Activated CD4-positive, alpha-beta T cell treated with anti-CD3 and anti-CD28 coated beads, Interleukin-2, amount 10 ng/mL, durations not matched to agents 7 days and 5 days (primary cell): ENCODE measurements at regions not wholly inside any gene's neighbourhood (a gene's known extent, or its start where the extent isn't known, plus 50 kb on each side); places are given as distances from the start of the nearest gene placed in this dataset.

Experiments
- CTCF ChIA-PET: fragments of 350-600 bp; sonication (Branson Sonifier 250); formaldehyde crosslinking; loops from one replicate; lab custom pipeline; 2021; ENCODE audit warnings: antibody characterized with exemption; lab: Charles Lee
- POLR2A ChIA-PET: fragments of 350-600 bp; sonication (Branson Sonifier 250); formaldehyde crosslinking; loops from one replicate; lab custom pipeline; 2021; ENCODE audit warnings: antibody characterized with exemption; lab: Charles Lee
- DNase-seq: peaks from one replicate; pipeline ENCODE4 v3.0.0-alpha.2; 2020
- H3K27ac Mint-ChIP-seq: one replicate; pipeline ENCODE4 v1.8.0; 2021; ENCODE audit warnings: mild to moderate bottlenecking, moderate library complexity, mixed read lengths
- H3K27me3 Mint-ChIP-seq: one replicate; pipeline ENCODE4 v1.8.0; 2021; ENCODE audit warnings: mixed read lengths
- H3K36me3 Mint-ChIP-seq: one replicate; pipeline ENCODE4 v1.8.0; 2021; ENCODE audit warnings: low read depth, mixed read lengths
- H3K4me1 Mint-ChIP-seq: one replicate; pipeline ENCODE4 v1.8.0; 2021; ENCODE audit warnings: mixed read lengths
- H3K4me3 Mint-ChIP-seq: one replicate; pipeline ENCODE4 v1.8.0; 2021; ENCODE audit warnings: mild to moderate bottlenecking, moderate library complexity, mixed read lengths
- H3K9me3 Mint-ChIP-seq: one replicate; pipeline ENCODE4 v1.8.0; 2021; ENCODE audit warnings: mixed read lengths

GRCh38 chr1:242736611-242737010 is 212.1 kb upstream of the PLD5 start:
- no peaks in the 10 kb centered on the region for H3K4me1 Mint-ChIP-seq
- no peak overlapping the region for H3K27ac Mint-ChIP-seq
- CTCF ChIA-PET = no interaction called here
- H3K36me3 Mint-ChIP-seq = no peaks in the 10 kb centered on the region
- peaks cover 3% of the 10 kb centered on the region for H3K9me3 Mint-ChIP-seq
- DNase-seq = no peak
- no peak overlapping the region for H3K4me3 Mint-ChIP-seq
- POLR2A ChIA-PET = no interaction called here
- H3K27me3 Mint-ChIP-seq = no peaks in the 10 kb centered on the region

GRCh38 chr1:242735323-242735722 is 210.8 kb upstream of the PLD5 start:
- Mint-ChIP-seq H3K9me3 (no peaks in the 10 kb centered on the region), H3K4me1 (no peaks in the 10 kb centered on the region), H3K27me3 (no peaks in the 10 kb centered on the region), H3K36me3 (no peaks in the 10 kb centered on the region), H3K4me3 (no peak overlapping the region), H3K27ac (no peak overlapping the region)
- ChIA-PET POLR2A (no interaction called here), CTCF (no interaction called here)
- DNase-seq = no peak

DNA sequence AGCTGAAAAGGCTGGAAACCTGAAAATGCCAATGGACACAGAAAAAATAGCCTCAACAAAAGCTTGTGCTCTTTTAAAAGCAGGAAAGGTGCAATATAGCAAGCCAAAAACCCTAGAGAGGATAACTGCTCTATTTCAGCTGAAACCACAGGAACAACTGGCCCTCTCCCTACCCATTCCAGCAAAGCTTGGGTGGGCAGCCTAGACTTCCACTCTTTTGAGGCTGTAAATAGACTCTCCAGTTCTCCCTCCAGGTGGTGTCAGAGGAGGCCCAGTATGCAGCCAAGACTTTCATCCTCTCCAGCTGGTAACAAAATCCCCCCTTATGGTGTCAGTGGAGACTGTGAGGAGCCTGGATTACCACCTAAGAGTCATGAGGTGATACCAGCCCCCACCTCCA is 206.9 kb upstream of the PLD5 start:
- H3K4me1 Mint-ChIP-seq = no peaks in the 10 kb centered on the region
- H3K4me3 Mint-ChIP-seq = no peak overlapping the region
- no peaks in the 10 kb centered on the region for H3K36me3 Mint-ChIP-seq
- H3K27ac Mint-ChIP-seq = no peak overlapping the region
- H3K9me3 Mint-ChIP-seq = peaks cover 3% of the 10 kb centered on the region
- CTCF ChIA-PET = no interaction called here
- DNase-seq = no peak
- POLR2A ChIA-PET = no interaction called here
- no peaks in the 10 kb centered on the region for H3K27me3 Mint-ChIP-seq

GRCh38 chr1:242728696-242729095 is 204.2 kb upstream of the PLD5 start:
- Mint-ChIP-seq H3K27ac (no peak overlapping the region), H3K36me3 (no peaks in the 10 kb centered on the region), H3K27me3 (no peaks in the 10 kb centered on the region), H3K4me3 (no peak overlapping the region), H3K4me1 (no peaks in the 10 kb centered on the region), H3K9me3 (peaks cover 8% of the 10 kb centered on the region)
- CTCF ChIA-PET = no interaction called here
- POLR2A ChIA-PET = no interaction called here
- DNase-seq = no peak

DNA sequence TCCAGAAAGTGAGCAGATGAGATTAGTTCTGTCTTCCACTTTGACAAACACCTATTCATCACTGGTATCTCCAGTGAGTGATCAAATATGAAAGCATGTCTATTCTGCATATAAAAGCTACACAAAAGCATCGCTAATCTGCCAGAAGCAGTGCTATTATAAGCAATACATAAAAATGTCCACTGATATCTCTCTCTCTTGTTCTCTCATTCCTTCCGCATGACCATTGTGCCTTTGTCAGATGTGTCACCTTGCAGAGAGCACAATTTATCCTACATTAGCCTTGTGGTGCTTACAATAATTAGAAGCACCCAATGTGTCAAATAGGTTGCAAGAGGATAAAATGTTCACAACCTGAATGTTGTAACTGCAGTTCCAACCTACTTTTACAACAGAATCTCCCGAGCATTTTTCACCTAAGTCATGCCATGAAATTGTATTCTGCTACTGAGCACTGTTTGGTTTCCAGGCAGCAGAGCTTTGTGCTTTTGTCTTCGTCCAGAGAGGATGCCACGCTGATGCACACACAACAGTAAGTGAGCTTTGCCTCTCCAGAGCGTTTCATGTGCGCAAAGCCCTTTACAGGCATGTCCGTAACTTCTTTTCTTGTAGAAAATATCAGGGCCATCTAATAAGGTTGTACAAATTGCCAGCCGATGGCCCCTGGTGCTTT is 198.7 kb upstream of the PLD5 start:
- H3K4me1 Mint-ChIP-seq = no peaks in the 10 kb centered on the region
- ChIA-PET POLR2A (no interaction called here), CTCF (no interaction called here)
- peaks cover 9% of the 10 kb centered on the region for H3K9me3 Mint-ChIP-seq
- H3K4me3 Mint-ChIP-seq = no peak overlapping the region
- H3K27ac Mint-ChIP-seq = no peak overlapping the region
- DNase-seq = no peak
- H3K27me3 Mint-ChIP-seq = no peaks in the 10 kb centered on the region
- H3K36me3 Mint-ChIP-seq = no peaks in the 10 kb centered on the region

DNA sequence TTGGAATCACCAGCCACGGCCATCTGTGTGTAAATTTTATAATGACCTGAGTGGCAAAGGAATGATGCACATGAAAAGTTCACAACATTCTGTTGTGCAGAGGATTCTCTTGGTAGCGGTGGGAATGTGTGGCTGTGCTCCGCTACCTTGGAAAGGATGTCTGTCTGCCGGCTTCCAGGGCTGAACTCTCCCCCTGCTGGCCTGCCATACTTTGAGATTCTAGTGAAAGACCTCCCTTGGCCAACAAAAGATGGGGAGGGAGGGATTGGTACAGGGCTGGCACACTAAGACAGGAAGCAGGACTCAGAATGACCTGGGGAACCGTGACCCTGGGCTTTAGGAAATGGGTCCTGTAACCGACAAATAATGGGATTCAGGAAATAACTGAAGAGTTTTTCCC is 194.5 kb upstream of the PLD5 start:
- ChIA-PET CTCF (no interaction called here), POLR2A (no interaction called here)
- no peaks in the 10 kb centered on the region for H3K36me3 Mint-ChIP-seq
- peaks cover 9% of the 10 kb centered on the region for H3K9me3 Mint-ChIP-seq
- no peaks in the 10 kb centered on the region for H3K27me3 Mint-ChIP-seq
- H3K4me3 Mint-ChIP-seq = no peak overlapping the region
- no peaks in the 10 kb centered on the region for H3K4me1 Mint-ChIP-seq
- H3K27ac Mint-ChIP-seq = no peak overlapping the region
- no peak for DNase-seq

DNA sequence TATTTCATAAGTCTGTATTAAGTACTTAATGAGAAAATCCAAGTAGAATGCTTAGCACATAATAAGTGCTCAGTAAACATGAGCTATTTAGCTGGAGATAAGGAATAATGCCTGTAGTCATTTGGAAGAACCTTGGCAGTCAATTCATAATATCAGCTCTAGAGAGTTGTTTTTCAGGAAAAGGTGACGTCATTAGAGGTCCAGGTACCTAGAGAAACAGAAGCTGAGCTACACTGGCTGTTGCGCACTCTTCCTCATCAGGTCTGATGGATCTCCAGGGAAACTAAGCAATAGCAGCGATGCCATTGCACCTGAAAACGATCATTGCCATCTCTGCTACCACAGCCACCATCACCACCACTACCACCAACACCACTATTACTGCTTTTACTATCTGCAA is 187.8 kb upstream of the PLD5 start:
- H3K9me3 Mint-ChIP-seq = peaks cover 5% of the 10 kb centered on the region
- no peaks in the 10 kb centered on the region for H3K27me3 Mint-ChIP-seq
- no peak overlapping the region for H3K27ac Mint-ChIP-seq
- no peak overlapping the region for H3K4me3 Mint-ChIP-seq
- no peaks in the 10 kb centered on the region for H3K36me3 Mint-ChIP-seq
- CTCF ChIA-PET = no interaction called here
- DNase-seq = no peak
- no peaks in the 10 kb centered on the region for H3K4me1 Mint-ChIP-seq
- POLR2A ChIA-PET = no interaction called here

GRCh38 chr1:242710847-242711246 is 186.3 kb upstream of the PLD5 start:
- CTCF ChIA-PET = no interaction called here
- DNase-seq = no peak
- Mint-ChIP-seq H3K4me1 (no peaks in the 10 kb centered on the region), H3K4me3 (no peak overlapping the region), H3K27me3 (no peaks in the 10 kb centered on the region), H3K27ac (no peak overlapping the region), H3K36me3 (no peaks in the 10 kb centered on the region), H3K9me3 (peaks cover 5% of the 10 kb centered on the region)
- POLR2A ChIA-PET = no interaction called here

DNA sequence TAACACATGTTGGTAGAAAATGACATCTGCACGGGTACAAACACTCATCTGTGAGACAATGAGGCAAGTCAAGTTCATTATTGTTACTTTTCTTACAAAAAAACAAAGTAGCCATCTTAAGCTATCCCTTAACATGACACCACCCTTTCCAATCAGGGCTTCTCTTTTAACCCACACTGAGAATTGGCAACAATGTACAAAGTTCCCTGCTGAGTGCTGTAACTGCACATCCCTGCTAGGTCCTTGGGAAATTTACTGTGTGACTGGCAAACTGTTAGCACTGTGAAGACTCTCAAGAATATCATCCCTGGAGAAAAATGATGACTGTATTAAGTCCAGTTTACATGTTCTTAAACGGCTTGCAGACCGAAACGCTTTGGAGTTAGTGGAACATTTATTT is 185.8 kb upstream of the PLD5 start:
- no peak for DNase-seq
- Mint-ChIP-seq H3K4me1 (no peaks in the 10 kb centered on the region), H3K36me3 (no peaks in the 10 kb centered on the region), H3K4me3 (no peak overlapping the region), H3K27me3 (no peaks in the 10 kb centered on the region), H3K27ac (no peak overlapping the region), H3K9me3 (peaks cover 5% of the 10 kb centered on the region)
- ChIA-PET POLR2A (no interaction called here), CTCF (no interaction called here)

GRCh38 chr1:242703467-242703866 is 179.0 kb upstream of the PLD5 start:
- H3K36me3 Mint-ChIP-seq = no peaks in the 10 kb centered on the region
- no peaks in the 10 kb centered on the region for H3K4me1 Mint-ChIP-seq
- POLR2A ChIA-PET = no interaction called here
- no peak for DNase-seq
- H3K9me3 Mint-ChIP-seq = no peaks in the 10 kb centered on the region
- no peaks in the 10 kb centered on the region for H3K27me3 Mint-ChIP-seq
- no peak overlapping the region for H3K27ac Mint-ChIP-seq
- CTCF ChIA-PET = no interaction called here
- H3K4me3 Mint-ChIP-seq = no peak overlapping the region

DNA sequence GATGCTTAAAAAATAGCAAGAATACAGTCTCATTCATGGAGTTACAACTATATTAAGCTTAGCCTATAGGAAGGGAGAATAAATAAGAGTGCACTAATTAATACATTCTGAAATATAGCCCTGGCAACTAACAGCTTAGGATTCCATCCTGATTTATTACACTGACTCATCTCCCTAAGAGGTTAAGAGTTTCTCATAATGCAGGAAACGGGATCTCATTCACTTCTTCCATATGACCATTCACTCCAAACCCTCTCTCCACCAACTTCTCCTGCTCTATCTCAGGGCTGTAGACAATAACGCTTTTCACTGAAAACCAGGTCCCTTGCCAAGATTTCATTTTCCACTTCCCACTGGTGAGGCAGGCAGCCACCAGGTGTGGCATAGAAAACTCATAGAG is 168.5 kb upstream of the PLD5 start:
- Mint-ChIP-seq H3K4me3 (no peak overlapping the region), H3K27ac (no peak overlapping the region), H3K36me3 (no peaks in the 10 kb centered on the region), H3K27me3 (no peaks in the 10 kb centered on the region), H3K4me1 (no peaks in the 10 kb centered on the region), H3K9me3 (no peaks in the 10 kb centered on the region)
- ChIA-PET POLR2A (no interaction called here), CTCF (interaction anchor here (1.0 kb wide), 1 partner anchor 29 kb away, joined by 3 read pairs; no protein-coding TSS in a partner anchor)
- DNase-seq = no peak

DNA sequence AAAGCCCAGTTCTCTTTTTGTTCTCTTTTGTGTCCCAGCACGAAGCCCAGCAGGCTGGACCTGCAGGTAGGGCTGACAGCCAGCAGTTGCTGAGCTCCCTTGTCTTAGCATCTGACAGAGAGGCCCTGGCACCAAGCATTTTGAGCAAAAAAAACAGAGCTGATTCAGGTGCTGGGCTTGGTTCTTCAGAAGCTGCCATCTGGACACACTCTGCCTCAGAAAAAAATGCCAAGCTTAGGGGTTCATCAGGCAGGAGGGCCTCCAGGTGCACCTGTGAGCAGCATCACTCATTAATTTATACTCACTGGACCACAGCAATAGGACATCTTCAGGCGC is 167.1 kb upstream of the PLD5 start:
- ChIA-PET POLR2A (no interaction called here), CTCF (no interaction called here)
- no peaks in the 10 kb centered on the region for H3K27me3 Mint-ChIP-seq
- H3K4me3 Mint-ChIP-seq = no peak overlapping the region
- H3K4me1 Mint-ChIP-seq = no peaks in the 10 kb centered on the region
- no peak for DNase-seq
- H3K27ac Mint-ChIP-seq = no peak overlapping the region
- H3K9me3 Mint-ChIP-seq = no peaks in the 10 kb centered on the region
- H3K36me3 Mint-ChIP-seq = no peaks in the 10 kb centered on the region

DNA sequence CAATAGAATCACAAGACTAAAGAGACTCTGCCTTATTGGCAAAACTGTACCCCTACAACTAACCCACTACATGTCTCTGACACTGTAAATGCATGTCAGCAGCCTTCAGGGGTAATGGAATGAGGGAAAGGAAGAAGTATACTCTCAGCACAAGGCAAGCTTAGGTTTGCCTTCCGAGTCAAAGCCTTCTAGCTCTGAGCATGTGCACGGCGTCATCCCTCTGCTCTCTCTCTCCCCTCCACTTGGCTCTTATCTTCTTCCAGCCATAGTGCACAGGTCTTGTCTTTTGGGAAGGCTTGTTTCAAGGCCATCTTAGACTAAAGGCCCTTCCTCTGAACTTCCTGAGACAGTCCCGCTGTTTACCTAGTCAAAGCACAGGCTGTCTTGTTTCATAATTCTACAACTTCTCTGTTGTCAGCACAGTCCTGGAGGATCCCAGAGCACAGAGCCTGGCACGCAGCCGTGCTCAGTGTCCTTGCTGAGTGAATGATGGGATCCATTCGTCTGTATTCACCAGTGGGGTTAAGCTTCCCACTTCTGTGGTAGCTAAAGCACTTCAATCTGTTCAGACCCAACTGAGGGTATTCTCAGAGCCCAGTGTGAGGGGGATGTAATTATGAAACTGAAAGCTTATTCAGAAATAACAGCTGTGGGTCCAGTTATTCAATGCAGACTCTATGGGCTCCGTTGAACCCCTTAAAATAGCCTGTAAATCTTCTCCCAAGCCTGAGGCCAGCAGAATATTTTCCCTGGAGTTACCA is 166.5 kb upstream of the PLD5 start:
- no peaks in the 10 kb centered on the region for H3K36me3 Mint-ChIP-seq
- DNase-seq = no peak
- H3K27ac Mint-ChIP-seq = no peak overlapping the region
- CTCF ChIA-PET = no interaction called here
- POLR2A ChIA-PET = no interaction called here
- no peaks in the 10 kb centered on the region for H3K4me1 Mint-ChIP-seq
- no peak overlapping the region for H3K4me3 Mint-ChIP-seq
- H3K9me3 Mint-ChIP-seq = no peaks in the 10 kb centered on the region
- no peaks in the 10 kb centered on the region for H3K27me3 Mint-ChIP-seq

- CTCF ChIA-PET = no interaction called here
- DNase-seq = no peak
- no peaks in the 10 kb centered on the region for H3K4me1 Mint-ChIP-seq
- H3K36me3 Mint-ChIP-seq = no peaks in the 10 kb centered on the region
- POLR2A ChIA-PET = no interaction called here
- no peaks in the 10 kb centered on the region for H3K27me3 Mint-ChIP-seq
- H3K4me3 Mint-ChIP-seq = no peak overlapping the region
- H3K27ac Mint-ChIP-seq = no peak overlapping the region
- H3K9me3 Mint-ChIP-seq = no peaks in the 10 kb centered on the region
Observed at GRCh38 chr1:242689378-242689777, 164.9 kb upstream of the PLD5 start.
